ENCODE measurements at regions not wholly inside any gene's neighbourhood (a gene's known extent, or its start where the extent isn't known, plus 50 kb on each side); places are given as distances from the start of the nearest gene placed in this dataset.
A peak's percentile ranks its signal among the peaks of the same experiment; 100 is the strongest.

DNA sequence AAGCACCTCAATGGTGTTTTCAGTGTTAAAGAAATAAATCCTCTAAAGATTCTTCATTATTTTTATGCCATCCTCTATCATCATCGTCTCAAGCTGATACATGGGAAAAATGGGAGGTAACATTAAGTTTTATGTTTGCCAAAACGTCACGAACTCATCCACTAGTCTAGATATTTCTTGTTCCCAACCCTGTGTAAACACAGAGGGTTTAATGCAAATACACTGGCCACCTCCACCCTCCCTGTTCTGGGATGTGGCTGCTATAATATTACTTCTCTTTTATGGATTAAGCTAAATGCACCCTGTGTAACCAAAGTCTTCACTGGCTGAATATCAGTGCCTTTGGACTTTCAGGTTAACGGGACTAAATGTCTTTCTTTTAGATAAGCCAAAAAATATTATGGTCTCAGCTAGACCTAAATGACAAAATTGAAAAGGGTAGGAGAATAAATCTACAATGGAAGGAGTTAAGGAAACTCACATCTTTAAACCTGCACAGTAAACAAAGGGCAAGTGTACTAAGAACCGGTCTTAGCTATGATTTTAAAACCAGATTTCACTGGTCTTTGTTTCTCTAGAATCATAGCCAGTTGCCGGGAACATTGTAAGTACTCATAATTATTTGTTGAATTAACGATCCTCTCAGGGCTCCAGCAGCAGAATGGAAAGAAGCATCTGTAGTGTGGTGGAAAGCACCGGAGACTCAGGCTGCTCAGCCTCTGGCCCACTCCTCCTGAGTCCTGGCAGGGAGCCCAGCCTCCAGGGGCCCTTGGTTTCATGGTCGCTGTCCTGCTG is 103.5 kb upstream of the NOCT start:
- ChIA-PET POLR2A (no interaction called here), CTCF (interaction anchor here (0.6 to 1.2 kb wide), 3 partner anchors 41 to 230 kb away, joined by 5 to 8 read pairs (median 5); no protein-coding TSS in a partner anchor)
- DNase-seq (ENCODE audit: extremely low spot score) = no peak
- no peak for TF ChIP-seq SP1 (IDR thresholded peaks at IDR 0.05)
- no peak for TF ChIP-seq LEF1 (IDR thresholded peaks at IDR 0.05; ENCODE audit: borderline replicate concordance)
- no peak for TF ChIP-seq NFRKB (IDR thresholded peaks at IDR 0.05)
- TF ChIP-seq, protein P1, sequence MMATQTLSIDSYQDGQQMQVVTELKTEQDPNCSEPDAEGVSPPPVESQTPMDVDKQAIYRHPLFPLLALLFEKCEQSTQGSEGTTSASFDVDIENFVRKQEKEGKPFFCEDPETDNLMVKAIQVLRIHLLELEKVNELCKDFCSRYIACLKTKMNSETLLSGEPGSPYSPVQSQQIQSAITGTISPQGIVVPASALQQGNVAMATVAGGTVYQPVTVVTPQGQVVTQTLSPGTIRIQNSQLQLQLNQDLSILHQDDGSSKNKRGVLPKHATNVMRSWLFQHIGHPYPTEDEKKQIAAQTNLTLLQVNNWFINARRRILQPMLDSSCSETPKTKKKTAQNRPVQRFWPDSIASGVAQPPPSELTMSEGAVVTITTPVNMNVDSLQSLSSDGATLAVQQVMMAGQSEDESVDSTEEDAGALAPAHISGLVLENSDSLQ (IDR thresholded peaks at IDR 0.05) = no peak
- no peak for TF ChIP-seq L3MBTL2 (conservative IDR thresholded peaks at IDR 0.05)
- TF ChIP-seq ARNT (IDR thresholded peaks at IDR 0.05) = no peak
- no peak for TF ChIP-seq SUZ12 (IDR thresholded peaks at IDR 0.05)
- no peak for TF ChIP-seq ELF4 (IDR thresholded peaks at IDR 0.05)
- no peak for TF ChIP-seq HDGF (IDR thresholded peaks at IDR 0.05; ENCODE audit: borderline replicate concordance)
- TF ChIP-seq FOXM1 (IDR thresholded peaks at IDR 0.05; ENCODE audit: borderline replicate concordance) = no peak
- TF ChIP-seq FOXK2 (IDR thresholded peaks at IDR 0.05) = no peak
- TF ChIP-seq ZNF384 (IDR thresholded peaks at IDR 0.05) = no peak
- TF ChIP-seq TARDBP (IDR thresholded peaks at IDR 0.05) = no peak
- TF ChIP-seq CTBP1 (IDR thresholded peaks at IDR 0.05; ENCODE audit: borderline replicate concordance) = no peak
- TF ChIP-seq FOXA1 (IDR thresholded peaks at IDR 0.05) = no peak
- TF ChIP-seq BHLHE40 (IDR thresholded peaks at IDR 0.05; ENCODE audit: borderline replicate concordance) = no peak

DNA sequence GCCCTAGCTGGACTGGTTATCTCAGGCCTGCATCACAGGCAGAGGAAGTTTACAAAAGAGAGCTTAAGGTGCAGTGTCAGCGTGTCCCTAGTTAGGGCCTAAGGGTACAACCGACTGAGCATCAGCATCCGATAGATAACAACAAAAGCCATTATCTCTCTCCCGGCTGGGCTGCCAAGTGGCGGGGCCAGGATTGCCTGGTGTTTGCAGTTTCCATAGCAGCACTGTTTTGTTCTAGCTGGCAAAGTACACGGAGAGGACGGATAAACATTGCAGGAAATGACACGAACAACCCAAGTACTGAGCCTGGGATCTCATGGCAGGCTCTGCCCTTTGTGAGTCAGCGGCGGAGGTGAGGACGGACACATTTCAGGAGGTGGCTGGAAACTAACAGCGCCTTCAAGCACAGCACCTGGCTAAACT is 104.7 kb upstream of the NOCT start:
- peak; percentile 40 for DNase-seq (ENCODE audit: extremely low spot score)
- POLR2A ChIA-PET = interaction anchor here (1.7 kb wide), 1 partner anchor 40 kb away, joined by 4 read pairs; no protein-coding TSS in a partner anchor
- TF ChIP-seq BHLHE40 (IDR thresholded peaks at IDR 0.05; ENCODE audit: borderline replicate concordance) (no peak), TARDBP (IDR thresholded peaks at IDR 0.05) (no peak), CTBP1 (IDR thresholded peaks at IDR 0.05; ENCODE audit: borderline replicate concordance) (no peak), NFRKB (IDR thresholded peaks at IDR 0.05) (no peak)
- CTCF ChIA-PET = interaction anchor here (1.0 to 1.4 kb wide), 2 partner anchors 8 to 14 kb away, joined by 5 read pairs; no protein-coding TSS in a partner anchor

DNA sequence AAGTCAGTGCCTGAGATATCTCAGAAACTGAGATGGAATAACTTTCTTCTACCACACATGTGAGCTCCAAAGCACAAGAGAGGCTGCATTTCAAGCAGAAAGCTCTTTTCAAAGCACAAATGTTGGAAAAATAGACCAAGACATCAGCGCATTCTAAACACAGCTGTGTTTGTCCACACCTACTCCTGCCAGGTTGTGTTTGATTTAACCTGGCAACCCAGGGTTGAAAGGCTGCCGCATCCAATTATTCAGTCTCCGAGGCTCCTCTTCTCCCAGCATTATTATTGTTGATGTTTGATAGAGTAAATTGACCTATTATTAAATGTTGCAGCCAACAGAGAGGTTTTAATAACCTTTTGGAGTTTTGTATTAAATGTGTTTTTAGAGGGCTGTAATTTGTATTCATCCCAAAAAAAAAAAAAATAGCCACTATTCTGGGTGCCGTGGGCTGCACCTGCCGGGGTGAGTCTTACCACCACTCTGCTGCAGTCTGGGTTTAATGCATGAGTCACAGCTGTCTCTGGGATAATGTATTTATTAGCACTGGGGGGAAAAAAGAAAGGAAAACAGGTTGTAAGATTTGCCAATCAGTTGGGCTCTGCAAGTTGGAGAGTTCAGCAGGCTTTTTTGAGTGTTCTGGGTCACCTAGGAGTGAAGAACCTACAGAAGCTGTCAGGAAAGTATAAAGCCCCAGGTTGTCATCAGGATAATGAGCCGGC is 105.2 kb upstream of the NOCT start:
- CTCF ChIA-PET = interaction anchor here (0.7 to 1.4 kb wide), 5 partner anchors 9 to 333 kb away, joined by 5 to 9 read pairs (median 5); no protein-coding TSS in a partner anchor
- peak; percentile 17 for DNase-seq (ENCODE audit: extremely low spot score)
- POLR2A ChIA-PET = interaction anchor here (1.7 kb wide), 1 partner anchor 39 kb away, joined by 4 read pairs; no protein-coding TSS in a partner anchor
- TF ChIP-seq SUZ12 (IDR thresholded peaks at IDR 0.05) (no peak), FOXM1 (IDR thresholded peaks at IDR 0.05; ENCODE audit: borderline replicate concordance) (no peak), ELF4 (IDR thresholded peaks at IDR 0.05) (no peak), L3MBTL2 (conservative IDR thresholded peaks at IDR 0.05) (no peak), ZNF384 (IDR thresholded peaks at IDR 0.05) (no peak), ARNT (IDR thresholded peaks at IDR 0.05) (no peak), FOXK2 (IDR thresholded peaks at IDR 0.05) (no peak), NFRKB (IDR thresholded peaks at IDR 0.05) (no peak), LEF1 (IDR thresholded peaks at IDR 0.05; ENCODE audit: borderline replicate concordance) (no peak), HDGF (IDR thresholded peaks at IDR 0.05; ENCODE audit: borderline replicate concordance) (no peak), BHLHE40 (IDR thresholded peaks at IDR 0.05; ENCODE audit: borderline replicate concordance) (no peak), TARDBP (IDR thresholded peaks at IDR 0.05) (no peak), SP1 (IDR thresholded peaks at IDR 0.05) (no peak), FOXA1 (IDR thresholded peaks at IDR 0.05) (no peak), CTBP1 (IDR thresholded peaks at IDR 0.05; ENCODE audit: borderline replicate concordance) (no peak)
- TF ChIP-seq, protein P1 (IDR thresholded peaks at IDR 0.05) = no peak; the same call in 1 of the 2 replicates

DNA sequence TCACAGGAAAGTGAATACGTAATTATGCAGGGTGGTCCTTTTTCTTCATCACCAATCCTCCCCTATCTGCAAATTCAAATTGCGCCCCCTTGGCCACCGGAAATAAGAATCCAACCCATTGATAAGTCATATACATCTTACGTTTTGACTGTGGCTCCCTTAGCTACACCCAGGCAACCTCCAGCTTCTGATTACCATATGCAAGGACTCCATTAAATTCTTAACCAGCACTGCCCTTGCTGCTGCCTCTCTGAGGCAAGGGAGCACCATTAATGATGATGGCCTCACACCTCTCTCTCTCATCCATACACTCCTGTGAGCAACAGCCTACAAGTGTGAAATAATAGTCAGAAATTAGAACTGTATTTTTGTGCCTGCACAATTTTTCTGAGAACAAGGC is 106.0 kb upstream of the NOCT start:
- POLR2A ChIA-PET = interaction anchor here (1.7 kb wide), 1 partner anchor 38 kb away, joined by 4 read pairs; no protein-coding TSS in a partner anchor
- DNase-seq (ENCODE audit: extremely low spot score) = no peak
- CTCF ChIA-PET = interaction anchor here (0.7 to 1.2 kb wide), 5 partner anchors 10 to 874 kb away, joined by 3 to 9 read pairs (median 5); no protein-coding TSS in a partner anchor
- TF ChIP-seq SP1 (IDR thresholded peaks at IDR 0.05) = no peak

DNA sequence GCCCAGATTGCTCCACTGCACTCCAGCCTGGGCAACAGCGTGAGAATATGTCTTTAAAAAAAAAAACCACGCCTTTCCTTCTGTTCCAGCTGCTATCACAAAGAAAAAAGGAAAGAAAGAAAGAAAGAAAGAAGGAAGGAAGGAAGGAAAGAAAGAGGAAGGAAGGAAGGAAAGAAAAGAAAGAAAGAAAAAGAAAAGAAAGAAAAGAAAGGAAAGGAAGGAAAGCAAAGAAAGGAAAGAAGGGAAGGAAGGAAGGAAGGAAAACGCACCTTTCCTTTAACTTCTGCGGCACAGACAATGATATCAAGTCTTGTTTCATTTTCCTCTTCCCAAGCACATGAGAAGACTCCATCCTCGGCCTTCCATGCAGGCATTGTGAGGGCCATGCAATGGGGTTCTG is 107.4 kb upstream of the NOCT start:
- ChIA-PET POLR2A (no interaction called here), CTCF (interaction anchor here (0.6 to 1.5 kb wide), 2 partner anchors 37 to 207 kb away, joined by 3 to 4 read pairs; no protein-coding TSS in a partner anchor)
- no peak for DNase-seq (ENCODE audit: extremely low spot score)
- TF ChIP-seq, protein P1 (IDR thresholded peaks at IDR 0.05) = no peak
- TF ChIP-seq ARNT (IDR thresholded peaks at IDR 0.05) (no peak), ZNF384 (IDR thresholded peaks at IDR 0.05) (no peak), SUZ12 (IDR thresholded peaks at IDR 0.05) (no peak), HDGF (IDR thresholded peaks at IDR 0.05; ENCODE audit: borderline replicate concordance) (no peak), SP1 (IDR thresholded peaks at IDR 0.05) (no peak), NFRKB (IDR thresholded peaks at IDR 0.05) (no peak), CTBP1 (IDR thresholded peaks at IDR 0.05; ENCODE audit: borderline replicate concordance) (no peak)

Measured in HEK293T (cell line).